ENCODE measurements at regions not wholly inside any gene's neighbourhood (a gene's known extent, or its start where the extent isn't known, plus 50 kb on each side); places are given as distances from the start of the nearest gene placed in this dataset.

GRCh38 chr11:81259471-81259870 is 1474.2 kb downstream of the FAM181B start (continued):
- no peak for TF ChIP-seq STAT6 (CRISPR knock-in tag; IDR thresholded peaks at IDR 0.05; ENCODE audit: borderline replicate concordance)
- TF ChIP-seq WIZ (CRISPR knock-in tag; IDR thresholded peaks at IDR 0.05) = no peak
- no peak for TF ChIP-seq NAIF1 (CRISPR knock-in tag; IDR thresholded peaks at IDR 0.05; ENCODE audit: borderline replicate concordance)
- no peak for TF ChIP-seq AHDC1 (CRISPR knock-in tag; IDR thresholded peaks at IDR 0.05; ENCODE audit: borderline replicate concordance)
- no peak for TF ChIP-seq ZBTB8A (CRISPR knock-in tag; IDR thresholded peaks at IDR 0.05; ENCODE audit: borderline replicate concordance, low read depth)
- no peak for TF ChIP-seq ZNF678 (CRISPR knock-in tag; IDR thresholded peaks at IDR 0.05)
